Immature natural killer cell (primary cell): ENCODE measurements at regions not wholly inside any gene's neighbourhood (a gene's known extent, or its start where the extent isn't known, plus 50 kb on each side); places are given as distances from the start of the nearest gene placed in this dataset.
"Not testable (repeated sequence)": the region's sequence is repeated elsewhere in the genome, so short reads cannot be mapped to it uniquely, and the experiment has no call there.

Experiments used
- DNase-seq, 3 donors: peaks; one replicate each; pipeline ENCODE4 v3.0.0; 2022; ENCODE audit warnings: mixed read lengths in 1 of 3
- H3K27ac Mint-ChIP-seq, 6 donors: one replicate each; pipeline ENCODE4 v1.8.0; 2020; ENCODE audit warnings: mixed read lengths in 6 of 6, mild to moderate bottlenecking in 5 of 6, inconsistent platforms in 4 of 6, moderate library complexity in 3 of 6
- H3K27me3 Mint-ChIP-seq, 3 donors: one replicate each; pipeline ENCODE4 v1.8.0; 2020 to 2021; ENCODE audit warnings: low read depth in 3 of 3, mild to moderate bottlenecking in 3 of 3, mixed read lengths in 3 of 3, moderate library complexity in 3 of 3, inconsistent platforms in 1 of 3
- H3K36me3 Mint-ChIP-seq, 3 donors: one replicate each; pipeline ENCODE4 v1.8.0; 2020; ENCODE audit warnings: mixed read lengths in 3 of 3, inconsistent platforms in 2 of 3, mild to moderate bottlenecking in 2 of 3
- H3K4me1 Mint-ChIP-seq, 2 donors: one replicate each; pipeline ENCODE4 v1.8.0; 2020; ENCODE audit warnings: inconsistent platforms in 2 of 2, mild to moderate bottlenecking in 2 of 2, mixed read lengths in 2 of 2, moderate library complexity in 1 of 2
- H3K4me3 Mint-ChIP-seq, 5 donors: one replicate each; pipeline ENCODE4 v1.8.0; 2020; ENCODE audit warnings: mild to moderate bottlenecking in 5 of 5, mixed read lengths in 5 of 5, inconsistent platforms in 3 of 5, moderate library complexity in 3 of 5
- H3K9me3 Mint-ChIP-seq, 6 donors: one replicate each; pipeline ENCODE4 v1.8.0; 2020; ENCODE audit warnings: mild to moderate bottlenecking in 6 of 6, mixed read lengths in 6 of 6, inconsistent platforms in 4 of 6, moderate library complexity in 3 of 6

- Mint-ChIP-seq H3K4me1 (no peaks in the 10 kb centered on the region), H3K27me3 (peaks cover 0 to 2% (median 0%) of the 10 kb centered on the region in 3 donors), H3K27ac (no peak overlapping the region), H3K36me3 (no peaks in the 10 kb centered on the region), H3K9me3 (peaks cover 0 to 7% (median 0%) of the 10 kb centered on the region in 6 donors), H3K4me3 (no peak overlapping the region)
- DNase-seq, result no peak
Measured at GRCh38 chr3:5498981-5499380, 311.5 kb downstream of the EDEM1 start.

GRCh38 chr3:5499404-5499803, 311.9 kb downstream of the EDEM1 start:
- H3K4me1 Mint-ChIP-seq, result no peaks in the 10 kb centered on the region
- H3K36me3 Mint-ChIP-seq, result no peaks in the 10 kb centered on the region
- no peak overlapping the region for H3K4me3 Mint-ChIP-seq
- H3K9me3 Mint-ChIP-seq, result peaks cover 0 to 11% (median under 1%) of the 10 kb centered on the region in 6 donors
- H3K27me3 Mint-ChIP-seq, result peaks cover 0 to 2% (median 0%) of the 10 kb centered on the region in 3 donors
- H3K27ac Mint-ChIP-seq, result no peak overlapping the region
- DNase-seq, result no peak

GRCh38 chr3:5503136-5503535, 315.6 kb downstream of the EDEM1 start:
- H3K36me3 Mint-ChIP-seq, result peaks cover 0 to 3% (median 0%) of the 10 kb centered on the region in 3 donors
- no peak for DNase-seq
- H3K27me3 Mint-ChIP-seq, result peaks cover 2 to 4% (median 3%) of the 10 kb centered on the region in 3 donors
- peaks cover 3 to 26% (median 6%) of the 10 kb centered on the region in 6 donors for H3K9me3 Mint-ChIP-seq
- H3K4me3 Mint-ChIP-seq, result no peak overlapping the region
- H3K4me1 Mint-ChIP-seq, result no peaks in the 10 kb centered on the region
- no peak overlapping the region for H3K27ac Mint-ChIP-seq

- Mint-ChIP-seq H3K4me3 (no peak overlapping the region), H3K27me3 (peaks cover 2 to 4% (median 3%) of the 10 kb centered on the region in 3 donors), H3K4me1 (no peaks in the 10 kb centered on the region), H3K9me3 (peaks cover 3 to 36% (median 10%) of the 10 kb centered on the region in 6 donors), H3K36me3 (peaks cover 0 to 3% (median 0%) of the 10 kb centered on the region in 3 donors), H3K27ac (no peak overlapping the region)
- no peak for DNase-seq
Measured at GRCh38 chr3:5504135-5504534, 316.6 kb downstream of the EDEM1 start.

- Mint-ChIP-seq H3K36me3 (peaks cover 0 to 3% (median 0%) of the 10 kb centered on the region in 3 donors), H3K27me3 (peaks cover 2 to 7% (median 4%) of the 10 kb centered on the region in 3 donors), H3K4me3 (no peak overlapping the region), H3K9me3 (peaks cover 8 to 46% (median 16%) of the 10 kb centered on the region in 6 donors), H3K4me1 (no peaks in the 10 kb centered on the region), H3K27ac (no peak overlapping the region)
- DNase-seq, result no peak
Measured at GRCh38 chr3:5505163-5505562, 317.7 kb downstream of the EDEM1 start.

GRCh38 chr3:5505997-5506396, 318.5 kb downstream of the EDEM1 start:
- H3K4me1 Mint-ChIP-seq, result no peaks in the 10 kb centered on the region
- no peak overlapping the region for H3K27ac Mint-ChIP-seq
- H3K27me3 Mint-ChIP-seq, result peaks cover 2 to 7% (median 4%) of the 10 kb centered on the region in 3 donors
- DNase-seq, result no peak
- H3K36me3 Mint-ChIP-seq, result peaks cover 0 to 3% (median 0%) of the 10 kb centered on the region in 3 donors
- H3K4me3 Mint-ChIP-seq, result no peak overlapping the region
- H3K9me3 Mint-ChIP-seq, result peaks cover 8 to 50% (median 17%) of the 10 kb centered on the region in 6 donors

GRCh38 chr3:5508860-5509259, 321.4 kb downstream of the EDEM1 start:
- peaks cover 8 to 70% (median 25%) of the 10 kb centered on the region in 6 donors for H3K9me3 Mint-ChIP-seq
- H3K36me3 Mint-ChIP-seq, H3K27me3 Mint-ChIP-seq: not testable (repeated sequence)

GRCh38 chr3:5510300-5510699, 322.8 kb downstream of the EDEM1 start:
- H3K36me3 Mint-ChIP-seq, result peaks cover 0 to 3% (median 0%) of the 10 kb centered on the region in 3 donors
- no peak overlapping the region for H3K27ac Mint-ChIP-seq
- H3K9me3 Mint-ChIP-seq, result peaks cover 5 to 60% (median 24%) of the 10 kb centered on the region in 6 donors
- H3K4me1 Mint-ChIP-seq, result no peaks in the 10 kb centered on the region
- H3K4me3 Mint-ChIP-seq, result no peak overlapping the region
- DNase-seq, result no peak
- H3K27me3 Mint-ChIP-seq, result peaks cover 2 to 5% (median 4%) of the 10 kb centered on the region in 3 donors

More at GRCh38 chr3:5508860-5509259, 321.4 kb downstream of the EDEM1 start:
- H3K27ac Mint-ChIP-seq, DNase-seq, H3K4me3 Mint-ChIP-seq, H3K4me1 Mint-ChIP-seq: not testable (repeated sequence)

- H3K36me3 Mint-ChIP-seq, result no peaks in the 10 kb centered on the region
- H3K4me3 Mint-ChIP-seq, result no peak overlapping the region
- no peaks in the 10 kb centered on the region for H3K4me1 Mint-ChIP-seq
- no peak for DNase-seq
- no peaks in the 10 kb centered on the region for H3K27me3 Mint-ChIP-seq
- peaks cover 3 to 18% (median 9%) of the 10 kb centered on the region in 6 donors for H3K9me3 Mint-ChIP-seq
- H3K27ac Mint-ChIP-seq, result no peak overlapping the region
Measured at GRCh38 chr3:5517921-5518320, 330.4 kb downstream of the EDEM1 start.

GRCh38 chr3:5520237-5520636, 332.7 kb downstream of the EDEM1 start:
- H3K27me3 Mint-ChIP-seq, result peaks cover 0 to 2% (median 0%) of the 10 kb centered on the region in 3 donors
- H3K4me1 Mint-ChIP-seq, result no peaks in the 10 kb centered on the region
- H3K4me3 Mint-ChIP-seq, result no peak overlapping the region
- no peak overlapping the region for H3K27ac Mint-ChIP-seq
- peaks cover 0 to 15% (median 7%) of the 10 kb centered on the region in 6 donors for H3K9me3 Mint-ChIP-seq
- H3K36me3 Mint-ChIP-seq, result no peaks in the 10 kb centered on the region
- DNase-seq, result no peak

- peaks cover 0 to 15% (median 7%) of the 10 kb centered on the region in 6 donors for H3K9me3 Mint-ChIP-seq
- DNase-seq, result no peak
- H3K27me3 Mint-ChIP-seq, result peaks cover 0 to 2% (median 0%) of the 10 kb centered on the region in 3 donors
- no peaks in the 10 kb centered on the region for H3K36me3 Mint-ChIP-seq
- no peak overlapping the region for H3K27ac Mint-ChIP-seq
- H3K4me3 Mint-ChIP-seq, result no peak overlapping the region
- no peaks in the 10 kb centered on the region for H3K4me1 Mint-ChIP-seq
Measured at GRCh38 chr3:5523125-5523524, 335.6 kb downstream of the EDEM1 start.

- DNase-seq, result no peak
- Mint-ChIP-seq H3K36me3 (no peaks in the 10 kb centered on the region), H3K27ac (no peak overlapping the region), H3K4me1 (peaks cover 0 to 9% of the 10 kb centered on the region in 2 donors), H3K4me3 (no peak overlapping the region), H3K9me3 (peaks cover 0 to 18% (median 7%) of the 10 kb centered on the region in 6 donors), H3K27me3 (peaks cover 0 to 2% (median 0%) of the 10 kb centered on the region in 3 donors)
Measured at GRCh38 chr3:5531039-5531438, 343.5 kb downstream of the EDEM1 start.

GRCh38 chr3:5531741-5532290, 344.3 kb downstream of the EDEM1 start:
- DNase-seq, result peak in 1 of 3 donors; percentile 10
- Mint-ChIP-seq H3K4me3 (no peak overlapping the region), H3K27me3 (peaks cover 0 to 2% (median 0%) of the 10 kb centered on the region in 3 donors), H3K36me3 (no peaks in the 10 kb centered on the region), H3K9me3 (peaks cover 0 to 18% (median 7%) of the 10 kb centered on the region in 6 donors), H3K4me1 (peaks cover 0 to 9% of the 10 kb centered on the region in 2 donors), H3K27ac (no peak overlapping the region)

- H3K27me3 Mint-ChIP-seq, result no peaks in the 10 kb centered on the region
Measured at GRCh38 chr3:5540532-5540931, 353.0 kb downstream of the EDEM1 start.

GRCh38 chr3:5542472-5542871, 355.0 kb downstream of the EDEM1 start:
- H3K4me1 Mint-ChIP-seq, result no peaks in the 10 kb centered on the region
- no peak for DNase-seq
- no peaks in the 10 kb centered on the region for H3K36me3 Mint-ChIP-seq
- H3K4me3 Mint-ChIP-seq, result no peak overlapping the region
- peaks cover 14 to 39% (median 31%) of the 10 kb centered on the region in 6 donors for H3K9me3 Mint-ChIP-seq
- H3K27me3 Mint-ChIP-seq, result no peaks in the 10 kb centered on the region
- H3K27ac Mint-ChIP-seq, result no peak overlapping the region

More at GRCh38 chr3:5540532-5540931, 353.0 kb downstream of the EDEM1 start:
- H3K4me1 Mint-ChIP-seq, result no peaks in the 10 kb centered on the region
- no peak overlapping the region for H3K4me3 Mint-ChIP-seq
- H3K9me3 Mint-ChIP-seq, result peaks cover 5 to 22% (median 17%) of the 10 kb centered on the region in 6 donors
- no peaks in the 10 kb centered on the region for H3K36me3 Mint-ChIP-seq
- no peak overlapping the region for H3K27ac Mint-ChIP-seq
- no peak for DNase-seq
